Ishikawa (cell line): ENCODE measurements at regions not wholly inside any gene's neighbourhood (a gene's known extent, or its start where the extent isn't known, plus 50 kb on each side); places are given as distances from the start of the nearest gene placed in this dataset.

Experiments
- EP300 ChIP-seq: IDR thresholded peaks from 2 replicates; pipeline ENCODE4 v1.6.1; 2012; ENCODE audit warnings: borderline replicate concordance
- RAD21 ChIP-seq: IDR thresholded peaks from 2 replicates; pipeline ENCODE4 v1.6.1; 2012; ENCODE audit warnings: low read depth
- TCF12 ChIP-seq: IDR thresholded peaks from 2 replicates; pipeline ENCODE4 v1.6.1; 2012; ENCODE audit warnings: low read depth
- TF ChIP-seq, protein P1 (sequence below): IDR thresholded peaks from 2 replicates; pipeline ENCODE4 v1.6.1; 2012

DNA sequence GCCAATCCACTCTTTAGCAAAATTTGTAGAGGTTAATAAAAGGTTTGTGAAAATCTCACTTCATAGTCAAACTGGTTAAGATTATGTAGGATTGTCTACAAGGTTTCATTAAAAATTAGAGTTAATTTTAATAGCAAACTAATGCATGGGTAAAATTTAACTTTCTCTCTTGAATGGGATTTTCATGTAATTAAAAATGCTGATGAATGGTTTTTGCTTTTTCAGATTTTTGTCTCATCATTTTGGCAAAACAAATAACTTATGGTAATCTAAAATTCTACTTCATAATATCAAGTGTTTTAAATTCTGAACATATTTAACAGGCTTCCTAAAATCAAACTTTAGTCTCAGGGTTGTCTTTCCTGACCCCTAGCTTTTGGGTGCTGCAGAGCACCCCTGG lies 113.8 kb upstream of the FAM174A start:
- TF ChIP-seq TCF12 (no peak), RAD21 (no peak), EP300 (no peak)
- TF ChIP-seq, protein P1, sequence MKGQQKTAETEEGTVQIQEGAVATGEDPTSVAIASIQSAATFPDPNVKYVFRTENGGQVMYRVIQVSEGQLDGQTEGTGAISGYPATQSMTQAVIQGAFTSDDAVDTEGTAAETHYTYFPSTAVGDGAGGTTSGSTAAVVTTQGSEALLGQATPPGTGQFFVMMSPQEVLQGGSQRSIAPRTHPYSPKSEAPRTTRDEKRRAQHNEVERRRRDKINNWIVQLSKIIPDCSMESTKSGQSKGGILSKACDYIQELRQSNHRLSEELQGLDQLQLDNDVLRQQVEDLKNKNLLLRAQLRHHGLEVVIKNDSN, result no peak
